GM21786 (cell line): ENCODE measurements at regions not wholly inside any gene's neighbourhood (a gene's known extent, or its start where the extent isn't known, plus 50 kb on each side); places are given as distances from the start of the nearest gene placed in this dataset.

ENCODE experiments used
- ATAC-seq: cut with Tn5 transposase; IDR thresholded peaks from one replicate; pipeline ENCODE4 v1.9.1; 2021; ENCODE audit not compliant: unreplicated experiment

GRCh38 chr2:74735009-74735408 is 81.0 kb downstream of the SEMA4F start:
- ATAC-seq = no peak

- ATAC-seq = no peak
Measured at GRCh38 chr2:74735564-74735963, 81.5 kb downstream of the SEMA4F start.

GRCh38 chr2:74736589-74736988 is 82.5 kb downstream of the SEMA4F start:
- ATAC-seq = no peak

- no peak for ATAC-seq
Measured at GRCh38 chr2:74738586-74738985, 84.5 kb downstream of the SEMA4F start.

- ATAC-seq = no peak
Measured at GRCh38 chr2:74739129-74739528, 85.1 kb downstream of the SEMA4F start.

GRCh38 chr2:74739733-74740241 is 85.7 kb downstream of the SEMA4F start:
- ATAC-seq = no peak

- no peak for ATAC-seq
Measured at GRCh38 chr2:74740395-74740740, 86.3 kb downstream of the SEMA4F start.

- no peak for ATAC-seq
Measured at GRCh38 chr2:74740741-74741431, 86.8 kb downstream of the SEMA4F start.

GRCh38 chr2:74741629-74742028 is 87.6 kb downstream of the SEMA4F start:
- ATAC-seq = no peak

- ATAC-seq = no peak
Measured at GRCh38 chr2:74742471-74742870, 88.4 kb downstream of the SEMA4F start.

GRCh38 chr2:74743039-74743438 is 89.0 kb downstream of the SEMA4F start:
- no peak for ATAC-seq

- no peak for ATAC-seq
Measured at GRCh38 chr2:74743778-74744177, 89.7 kb downstream of the SEMA4F start.

GRCh38 chr2:74744731-74745515 is 89.0 kb upstream of the HK2 start:
- ATAC-seq = no peak

GRCh38 chr2:74745766-74746165 is 88.2 kb upstream of the HK2 start:
- ATAC-seq = no peak

- no peak for ATAC-seq
Measured at GRCh38 chr2:74746480-74746879, 87.4 kb upstream of the HK2 start.

GRCh38 chr2:74747411-74748080 is 86.4 kb upstream of the HK2 start:
- ATAC-seq = no peak

GRCh38 chr2:74748665-74749064 is 85.3 kb upstream of the HK2 start:
- ATAC-seq = no peak

- no peak for ATAC-seq
Measured at GRCh38 chr2:74749432-74749831, 84.5 kb upstream of the HK2 start.

GRCh38 chr2:74751981-74752851 is 81.7 kb upstream of the HK2 start:
- no peak for ATAC-seq

GRCh38 chr2:74755386-74755785 is 78.5 kb upstream of the HK2 start:
- no peak for ATAC-seq

GRCh38 chr2:74756356-74756890 is 77.5 kb upstream of the HK2 start:
- no peak for ATAC-seq
